Cardiac septum (tissue), 1 donor: ENCODE measurements at regions not wholly inside any gene's neighbourhood (a gene's known extent, or its start where the extent isn't known, plus 50 kb on each side); places are given as distances from the start of the nearest gene placed in this dataset.

ENCODE experiments used
- DNase-seq: peaks from one replicate; pipeline ENCODE4 v3.0.0-alpha.2; 2020; ENCODE audit warnings: low spot score
- intact Hi-C: fragments of 100-400 bp; cut with DNase I; formaldehyde crosslinking; loops from one replicate; pipeline ENCODE4 v1.14.0; 2022
- donor health status: DM: no; HTN: no; CAD: no.

DNA sequence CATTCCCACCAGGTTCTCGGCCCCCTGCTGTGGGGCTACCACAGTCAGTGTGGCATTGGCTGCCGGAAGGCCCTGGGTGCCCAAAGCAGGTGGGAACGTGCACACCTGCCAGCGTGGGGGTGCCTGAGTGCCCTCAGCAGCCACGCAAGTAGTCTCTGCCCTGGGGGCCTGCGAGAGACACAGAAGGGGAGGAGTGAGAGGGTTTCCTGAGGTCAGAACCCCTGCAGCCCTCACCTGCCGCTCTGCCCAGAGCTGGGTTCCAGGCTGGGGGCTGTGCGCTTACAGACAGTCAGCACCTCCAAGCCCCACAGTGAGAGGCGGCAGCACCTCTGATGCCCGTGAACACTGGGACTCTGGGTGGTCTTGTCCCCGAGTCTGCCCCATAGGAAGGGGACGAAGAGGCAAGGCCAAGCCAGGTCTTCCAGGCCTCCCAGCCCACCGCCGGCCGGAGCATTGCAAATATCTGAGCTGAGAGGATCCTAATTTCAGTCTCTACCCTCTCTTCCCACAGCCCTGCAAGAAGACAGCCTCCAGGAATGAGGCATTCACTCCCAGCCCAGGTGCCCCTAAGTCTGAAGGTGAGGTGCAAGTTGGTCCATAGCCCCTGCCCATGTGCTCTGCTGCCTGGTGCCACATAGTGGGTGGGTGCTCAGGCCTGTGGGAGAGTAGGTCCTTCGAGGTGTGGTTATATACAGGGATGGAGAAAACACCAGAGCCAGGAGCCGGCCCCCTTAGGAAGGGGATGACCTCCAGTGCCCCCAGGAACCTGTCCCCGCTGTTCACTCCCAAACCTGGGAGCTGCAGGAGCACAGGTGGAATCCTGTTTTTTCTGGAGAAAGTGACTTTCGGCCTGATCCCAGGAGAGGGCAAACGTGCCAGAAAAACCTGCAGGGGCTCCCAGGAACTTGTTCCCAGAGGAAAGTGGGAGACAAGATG, 291.1 kb upstream of the RTL1 start:
- peak; percentile 66 for DNase-seq
- intact Hi-C loops: no loop called here

DNA sequence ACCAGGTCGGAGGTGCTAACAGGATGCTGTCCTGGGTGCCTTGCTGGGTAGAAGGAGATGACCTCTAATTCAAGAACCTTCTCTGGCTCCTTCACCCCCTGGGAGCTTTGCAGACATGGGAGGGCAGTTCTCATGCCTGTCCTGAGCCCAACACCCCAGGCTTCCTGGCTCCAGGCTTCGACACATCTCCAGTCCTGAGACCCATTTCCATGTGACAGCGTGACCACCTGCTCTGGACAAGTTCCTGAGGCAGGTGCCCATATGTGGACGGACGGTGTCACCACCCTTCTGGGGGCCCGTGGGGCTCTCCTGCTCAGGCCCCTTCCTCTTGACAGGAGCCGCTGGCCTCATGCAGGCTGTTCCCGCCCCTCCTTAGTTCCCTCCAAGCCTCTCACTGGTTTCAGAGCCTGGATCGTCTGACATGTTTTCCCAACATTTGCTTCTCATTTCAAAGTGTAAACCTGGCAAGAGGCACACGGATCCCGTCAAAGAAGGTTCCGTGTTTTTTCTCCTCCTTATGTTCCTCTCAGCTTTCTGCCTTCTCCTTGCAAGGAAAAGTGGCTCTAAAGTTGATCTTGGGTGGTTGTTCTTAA, 291.9 kb upstream of the RTL1 start:
- intact Hi-C loops: no loop called here
- no peak for DNase-seq

DNA sequence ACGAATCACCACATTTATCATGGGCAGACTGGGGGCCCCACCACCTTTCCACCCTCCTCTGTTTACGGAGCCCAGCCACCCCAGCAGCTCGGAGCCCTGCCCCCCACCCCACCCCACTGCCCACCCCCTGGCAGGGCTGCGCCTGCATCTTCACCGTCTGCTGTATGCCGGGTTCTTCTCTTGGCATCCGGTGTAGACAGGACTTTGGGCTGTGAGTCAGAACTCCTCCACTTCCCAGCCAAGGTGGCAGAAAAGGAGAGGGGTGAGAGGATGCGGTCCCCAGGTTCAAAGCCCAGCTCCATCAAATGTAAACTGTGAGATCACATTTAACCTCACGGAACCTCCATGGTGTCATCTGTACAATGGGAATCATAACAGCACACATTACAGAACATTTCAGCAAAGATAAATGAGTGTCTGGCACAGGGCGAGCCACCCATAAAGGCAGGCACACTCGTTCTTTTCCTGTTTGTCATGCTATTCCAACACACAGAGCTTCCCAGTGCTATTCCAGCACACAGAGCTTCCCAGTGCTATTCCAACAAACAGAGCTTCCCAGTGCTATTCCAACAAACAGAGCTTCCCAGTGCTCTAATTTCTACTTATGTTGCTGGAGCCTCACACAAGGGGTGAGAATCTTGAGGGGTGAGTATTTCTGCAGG, 292.7 kb upstream of the RTL1 start:
- DNase-seq: peak; percentile 56

DNA sequence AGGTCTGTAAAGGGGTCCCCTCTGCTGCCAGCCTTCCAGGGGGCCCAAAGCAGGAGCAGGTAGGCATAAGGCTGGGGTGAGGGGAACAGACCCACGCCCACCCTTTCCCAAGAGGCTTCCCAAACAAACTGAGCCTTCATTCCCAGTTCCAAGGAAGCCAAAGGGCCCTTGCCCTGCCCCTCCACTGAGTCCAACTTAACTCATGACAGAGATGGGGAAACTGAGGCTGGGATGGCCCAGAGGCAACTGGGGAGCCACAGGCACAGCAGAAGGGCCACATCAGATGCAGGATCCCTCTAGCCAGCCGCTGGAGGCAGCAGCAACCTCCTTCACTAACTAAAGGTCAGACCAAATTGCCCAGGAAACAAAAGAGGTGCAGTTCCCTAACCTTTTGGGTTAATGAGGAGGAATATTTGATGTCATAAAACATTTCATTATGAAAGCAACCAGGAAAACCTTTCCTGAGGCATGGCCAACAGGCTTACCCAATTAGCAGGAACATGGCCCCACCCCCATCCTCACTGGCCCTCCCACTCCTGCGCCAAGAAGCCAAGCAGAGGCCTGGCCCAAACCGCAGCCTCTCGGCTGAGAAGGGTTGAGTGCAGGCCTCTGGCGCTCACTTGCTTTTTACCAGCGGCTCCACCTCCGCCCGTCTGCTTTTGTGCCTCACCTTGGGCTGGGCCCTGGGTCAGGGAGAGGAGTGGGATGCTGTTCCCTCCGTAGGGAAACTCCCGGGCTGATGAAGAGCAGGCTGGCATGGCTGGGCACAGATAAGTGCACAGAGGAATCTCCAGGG, 293.5 kb upstream of the RTL1 start:
- DNase-seq: no peak
- intact Hi-C loops: no loop called here

More for the DNA sequence above, 292.7 kb upstream of the RTL1 start:
- intact Hi-C loops: no loop called here

DNA sequence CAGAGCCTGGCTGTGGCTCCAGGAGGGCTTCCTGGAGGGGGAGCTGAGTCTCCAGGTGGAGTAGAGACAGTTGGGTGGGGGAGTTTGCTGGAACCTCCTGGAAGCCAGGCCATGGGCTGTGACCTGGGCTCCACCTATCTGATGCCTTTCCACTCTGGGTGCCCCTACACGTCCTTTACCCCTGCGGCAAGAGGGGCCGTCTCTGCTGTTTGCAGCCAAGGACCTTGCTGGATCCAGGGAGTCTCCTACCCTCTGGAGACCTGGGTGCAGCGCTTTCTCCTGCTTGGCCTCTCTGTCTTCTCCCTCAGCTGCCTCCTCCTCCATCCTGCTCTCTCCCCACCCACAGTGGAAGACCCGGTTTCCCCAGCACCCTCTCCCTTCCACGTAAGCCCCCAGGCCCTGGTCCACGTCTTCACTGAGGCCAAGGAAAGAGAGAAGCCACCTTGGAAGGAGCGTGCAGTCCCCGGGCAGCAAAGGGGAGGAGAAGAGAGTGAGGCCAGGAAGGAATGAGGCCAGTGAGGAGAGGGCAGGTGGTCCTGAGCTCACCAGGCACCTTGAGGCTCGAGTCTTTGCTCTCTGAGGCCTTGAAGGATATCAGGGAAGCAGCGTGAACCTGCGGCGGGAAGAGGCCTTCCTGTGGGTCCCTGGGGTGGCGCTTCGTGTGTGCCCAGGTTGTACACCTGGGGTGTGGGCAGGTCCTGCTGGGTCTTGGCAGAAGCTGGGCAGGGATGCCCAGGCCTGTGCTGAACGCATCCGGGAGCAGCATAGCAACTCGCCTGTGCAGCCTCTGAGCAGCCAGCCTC, 294.3 kb upstream of the RTL1 start:
- intact Hi-C loops: no loop called here
- DNase-seq: peak; percentile 72

DNA sequence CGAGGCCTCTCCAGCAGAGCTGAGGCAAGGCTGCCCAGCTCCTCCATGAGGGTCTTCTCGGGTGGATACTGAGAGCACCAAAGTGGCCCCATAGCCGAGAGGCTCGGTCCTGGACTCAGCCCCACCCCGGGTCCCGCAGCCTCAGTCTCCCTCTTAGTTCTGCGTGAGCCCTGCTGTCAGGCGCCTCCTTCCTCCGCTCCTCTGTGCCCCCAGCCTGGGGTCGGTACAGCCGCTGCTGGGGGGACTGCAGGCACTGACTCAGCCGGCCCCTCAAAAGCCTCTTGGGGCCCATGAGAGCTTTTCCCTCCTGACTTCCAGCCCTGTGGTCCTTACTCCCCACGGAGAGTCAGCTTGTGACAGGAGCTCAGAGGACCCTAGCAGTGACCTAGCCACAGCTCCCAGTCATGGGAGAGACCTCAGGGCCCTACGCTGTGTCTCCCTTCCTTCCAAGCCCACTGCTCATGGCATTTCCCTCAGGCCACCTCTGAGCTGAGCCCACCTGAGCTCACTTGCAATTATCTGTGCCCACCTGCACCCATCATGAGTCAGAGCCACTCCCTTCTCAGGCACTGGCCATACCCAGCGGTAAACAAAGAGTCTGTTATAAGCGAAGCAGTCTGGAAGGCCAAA, 295.0 kb upstream of the RTL1 start:
- intact Hi-C loops: no loop called here
- peak; percentile 71 for DNase-seq

DNA sequence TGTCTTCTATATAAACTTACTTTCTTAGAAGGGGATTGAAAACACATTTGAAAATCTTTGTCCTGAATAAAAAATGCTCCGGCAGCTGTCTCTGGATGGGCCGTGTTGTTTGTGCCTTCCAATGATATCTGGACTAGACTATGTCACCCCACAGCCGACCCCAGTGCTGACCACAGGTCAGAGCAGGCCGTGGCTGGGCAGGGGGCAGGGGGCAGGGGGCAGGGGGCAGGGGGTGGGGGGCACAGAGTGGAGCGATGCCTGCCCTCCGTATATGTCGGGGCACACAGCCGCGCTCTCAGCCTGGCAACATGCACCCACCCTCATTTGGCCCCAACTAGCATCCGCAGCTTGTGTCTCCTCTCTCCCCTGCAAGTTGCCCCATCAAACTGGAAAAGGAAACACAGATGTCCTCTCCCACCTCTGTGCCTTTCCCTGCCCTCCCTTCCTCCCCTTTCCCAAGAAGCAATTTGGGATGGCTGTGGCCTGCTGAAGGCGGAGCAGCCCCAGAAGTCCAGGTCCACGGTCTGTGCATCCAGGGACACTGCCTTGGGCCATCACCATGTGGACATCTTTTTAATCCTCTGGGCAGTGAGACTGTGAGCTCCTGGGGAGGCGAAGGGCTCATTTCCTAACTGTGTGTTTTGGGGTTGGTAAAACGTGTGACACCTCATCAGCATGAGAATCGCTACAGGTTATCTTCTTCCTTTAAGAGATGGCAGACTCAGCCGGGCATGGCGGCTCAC, 295.7 kb upstream of the RTL1 start:
- intact Hi-C loops: no loop called here
- DNase-seq: no peak

DNA sequence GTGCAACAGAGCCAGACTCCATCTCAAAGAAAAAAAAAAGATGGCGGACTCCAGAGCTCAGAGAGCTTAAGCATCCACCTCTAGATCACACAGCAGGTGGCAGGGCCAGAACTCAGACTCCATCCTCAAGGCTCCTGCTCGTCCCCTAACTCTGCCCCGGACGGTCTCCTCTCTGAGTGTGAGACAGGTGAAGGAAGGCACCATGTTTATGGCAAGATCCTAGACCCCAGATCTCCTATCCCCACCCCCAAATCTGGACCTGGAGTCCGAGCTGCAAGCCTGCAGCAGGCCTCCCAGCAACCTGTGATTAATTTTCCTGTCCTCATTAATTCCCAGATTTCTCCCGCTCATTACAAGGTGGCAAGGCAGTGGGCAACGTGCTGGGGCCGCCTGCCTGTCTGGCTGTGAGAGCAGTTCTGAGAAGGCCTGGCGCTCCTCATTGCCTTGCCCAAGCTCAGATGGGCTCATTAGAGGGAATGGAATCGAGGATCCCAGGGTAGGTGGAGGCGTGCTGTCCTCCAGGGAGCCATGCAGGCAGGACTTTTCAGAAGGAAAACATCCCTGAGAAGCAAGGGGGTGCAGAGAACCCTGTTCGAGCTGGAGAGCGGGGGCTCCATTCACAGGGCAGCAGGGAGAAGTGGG, 296.6 kb upstream of the RTL1 start:
- DNase-seq: peak; percentile 53
- intact Hi-C loops: no loop called here

DNA sequence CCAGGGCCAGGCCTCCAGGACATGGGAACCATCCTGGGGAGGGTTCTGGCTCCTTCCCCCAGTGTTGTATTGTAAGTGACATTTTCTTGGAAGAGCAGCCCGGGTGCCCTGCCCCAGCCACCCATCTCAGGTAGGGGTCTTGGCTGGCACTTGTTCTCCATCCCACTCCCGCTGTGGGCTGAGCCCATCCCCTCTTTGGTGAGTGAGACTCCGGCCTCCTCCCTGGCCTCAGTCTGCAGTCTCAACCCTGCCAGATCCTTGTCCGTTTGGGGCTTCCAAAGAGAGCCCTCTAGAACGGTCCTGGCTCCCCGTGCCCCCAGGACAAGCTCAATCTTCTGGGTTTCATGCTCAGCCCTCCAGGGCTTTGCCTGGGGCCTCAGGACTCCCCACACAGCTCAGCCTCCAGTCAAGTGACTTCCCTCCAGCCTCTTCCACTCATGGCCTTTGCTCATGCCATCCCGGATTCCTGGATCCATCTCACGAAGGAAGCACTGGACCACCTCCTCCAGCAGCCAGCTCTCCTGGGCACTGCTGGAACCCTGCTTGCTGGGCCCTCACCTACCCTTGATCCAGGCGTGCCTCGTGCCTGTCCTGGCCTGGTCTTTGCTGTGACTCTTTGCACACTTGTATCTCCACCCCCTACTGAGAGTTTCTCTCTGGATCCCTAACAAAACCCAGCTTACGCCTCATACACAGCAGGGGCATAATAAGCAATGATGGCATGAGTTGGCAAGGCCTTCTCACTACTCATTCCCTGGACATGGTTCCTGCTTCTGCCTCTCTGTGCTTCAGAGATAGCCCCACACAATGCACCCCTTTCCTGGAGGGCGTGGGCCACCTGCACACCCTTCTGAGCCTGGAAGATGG, 297.4 kb upstream of the RTL1 start:
- intact Hi-C loops: no loop called here
- peak; percentile 69 for DNase-seq

DNA sequence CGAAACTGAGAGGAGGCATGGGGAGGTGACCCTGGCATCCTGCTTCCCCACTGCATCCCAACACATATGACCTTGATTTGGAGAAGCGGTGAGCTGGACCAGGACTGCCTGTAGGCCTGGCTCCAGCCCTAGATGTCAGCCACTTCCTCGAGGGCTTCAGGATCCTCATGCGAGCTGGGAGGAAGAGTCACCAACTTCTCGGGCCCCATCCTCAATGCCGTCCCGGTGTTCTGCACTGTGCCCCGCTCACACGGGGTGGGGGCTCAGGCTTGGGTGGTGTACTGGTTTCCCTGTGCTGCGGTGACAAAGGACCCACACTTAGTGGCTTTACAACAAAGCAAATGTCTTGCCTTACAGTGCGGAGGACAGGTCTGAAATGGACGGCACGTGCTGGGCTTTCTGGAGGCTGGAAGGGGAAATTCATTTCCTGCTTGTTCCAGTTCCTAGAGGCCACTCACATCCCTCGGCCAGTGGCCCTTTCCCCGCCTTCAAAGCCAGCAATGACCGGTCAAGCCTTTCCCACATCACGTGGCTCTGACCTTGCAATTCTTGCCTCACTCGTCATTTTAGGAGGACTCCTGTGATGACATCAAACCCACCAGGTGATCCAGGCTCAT, 298.1 kb upstream of the RTL1 start:
- peak; percentile 62 for DNase-seq
- intact Hi-C loops: no loop called here

DNA sequence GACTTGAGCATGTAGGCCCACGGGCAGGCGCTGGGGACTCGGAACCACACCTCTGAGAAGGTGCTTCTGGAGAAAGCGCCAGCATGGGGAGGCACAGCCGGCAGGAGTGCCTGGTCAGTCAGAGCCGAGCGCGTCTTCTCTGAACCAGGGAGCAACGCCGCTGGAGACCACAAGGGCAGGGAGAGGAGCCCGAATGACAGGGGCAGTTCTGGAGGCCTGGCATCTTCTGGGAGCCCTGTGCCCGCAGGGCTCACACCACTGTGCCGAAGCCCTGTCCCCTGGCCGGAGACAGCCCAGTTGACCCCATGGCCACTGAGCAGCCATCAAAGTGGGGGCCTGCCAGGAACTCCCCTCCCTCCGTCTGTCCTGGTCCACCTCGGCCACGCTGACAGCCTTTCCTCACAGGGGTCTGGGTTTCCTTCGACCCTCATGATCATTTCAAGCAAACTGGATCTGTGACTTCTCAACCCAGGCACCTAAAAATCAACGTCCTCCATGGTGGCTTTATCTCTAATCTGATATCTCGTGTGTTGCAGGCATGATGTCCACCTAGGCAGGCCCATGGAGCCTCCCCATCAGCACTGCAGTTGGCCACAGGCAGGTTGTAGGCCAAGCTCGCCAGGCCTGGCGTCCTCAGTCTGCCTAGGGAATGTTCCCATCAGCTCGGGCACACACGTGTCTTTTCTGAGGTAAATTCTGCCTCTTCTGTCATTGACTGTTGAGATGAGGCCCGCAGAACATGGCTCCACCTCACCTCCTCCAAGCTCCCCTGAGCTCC, 299.3 kb upstream of the RTL1 start:
- peak; percentile 55 for DNase-seq
- intact Hi-C loops: no loop called here

DNA sequence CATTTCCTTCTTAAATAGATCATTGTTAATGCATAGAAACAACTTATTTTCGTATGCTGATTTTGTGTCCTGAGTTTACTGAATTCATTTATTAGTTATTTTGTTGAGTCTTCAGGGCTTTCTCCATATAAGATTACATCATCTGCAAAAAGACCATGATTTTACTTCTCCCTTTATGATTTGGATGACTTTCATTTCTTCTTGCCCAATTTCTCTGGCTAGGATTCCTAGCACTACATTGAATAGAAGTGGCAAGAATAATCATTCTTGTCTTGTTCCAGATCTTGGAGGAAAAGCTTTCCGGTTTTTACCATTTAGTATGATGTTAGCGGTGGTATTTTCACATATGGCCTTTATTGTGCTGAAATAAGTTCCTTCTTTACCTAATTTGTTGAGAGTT, 303.0 kb upstream of the RTL1 start:
- intact Hi-C loops: no loop called here

DNA sequence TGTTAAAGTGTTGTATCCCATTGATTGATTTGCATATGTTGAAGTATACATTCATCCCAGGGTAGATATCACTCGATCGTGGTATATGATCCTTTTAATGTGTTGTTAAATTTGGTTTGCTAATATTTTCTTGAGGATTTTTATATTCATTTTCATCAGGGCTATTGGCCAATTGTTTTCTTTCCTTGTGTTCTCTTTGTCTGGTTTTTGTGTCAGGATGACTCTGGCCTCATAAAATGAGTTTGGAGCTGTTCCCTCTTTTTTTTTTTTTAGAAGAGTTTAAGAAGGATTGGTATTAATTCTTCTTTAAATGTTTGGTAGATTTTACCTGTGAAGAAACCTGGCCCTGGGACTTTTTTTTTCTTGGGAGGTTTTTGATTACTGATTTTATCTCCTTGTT, 303.5 kb upstream of the RTL1 start:
- DNase-seq: no peak
- intact Hi-C loops: no loop called here

More for the DNA sequence above, 303.0 kb upstream of the RTL1 start:
- DNase-seq: no peak

DNA sequence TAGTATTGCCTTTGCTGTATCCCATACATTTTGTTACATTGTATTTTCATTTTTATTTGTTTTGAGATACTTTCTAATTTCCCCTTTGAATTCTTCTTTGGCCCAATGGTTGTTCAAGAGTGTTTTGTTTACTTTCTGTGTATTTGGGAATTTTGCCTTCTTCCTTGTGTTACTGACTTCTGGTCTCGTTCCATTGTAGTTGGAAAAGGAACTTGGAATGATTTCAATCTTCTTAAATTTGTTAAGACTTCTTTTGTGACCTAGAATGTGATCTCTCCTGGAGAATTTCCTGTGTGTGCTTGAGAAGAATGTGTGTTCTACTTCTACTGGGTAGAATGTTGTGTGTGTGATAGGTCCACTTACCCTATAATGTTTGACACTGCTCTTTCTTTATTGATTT, 304.4 kb upstream of the RTL1 start:
- intact Hi-C loops: no loop called here
- no peak for DNase-seq

DNA sequence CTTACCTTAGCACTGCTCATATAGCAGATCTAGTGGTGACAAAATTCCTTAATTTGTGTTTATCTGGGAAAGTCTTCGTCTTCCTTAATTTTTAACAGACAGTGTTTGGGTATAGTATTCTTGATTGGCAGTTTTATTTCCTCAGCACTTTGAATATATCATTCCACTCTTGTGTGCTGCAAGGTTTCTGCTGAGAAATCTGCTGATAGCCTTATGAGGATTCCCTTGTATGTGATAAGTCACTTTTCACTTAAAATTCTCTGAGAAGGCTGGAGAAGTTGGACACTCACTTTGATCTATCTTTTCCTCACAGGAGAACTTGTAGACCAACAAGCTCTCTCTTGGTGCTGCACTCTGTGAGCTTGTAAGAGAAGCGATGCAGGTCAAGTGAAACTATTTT, 306.1 kb upstream of the RTL1 start:
- no peak for DNase-seq
- intact Hi-C loops: no loop called here
